Transverse colon (tissue), 4 donors: ENCODE measurements at regions not wholly inside any gene's neighbourhood (a gene's known extent, or its start where the extent isn't known, plus 50 kb on each side); places are given as distances from the start of the nearest gene placed in this dataset.

Experiments
- EP300 ChIP-seq: sonication (generic); formaldehyde crosslinking; IDR thresholded peaks from one replicate; pipeline ENCODE4 v1.6.1; 2017; ENCODE audit warnings: antibody characterized with exemption, low read depth
- POLR2A ChIP-seq: fragments of 450-650 bp; IDR thresholded peaks from one replicate; pipeline ENCODE4 v1.6.1; 2016; ENCODE audit warnings: antibody characterized with exemption, mild to moderate bottlenecking, moderate library complexity
- POLR2AphosphoS5 ChIP-seq, 3 donors: sonication (generic); formaldehyde crosslinking; IDR thresholded peaks; one replicate each; pipeline ENCODE4 v1.6.1; 2016; ENCODE audit warnings: antibody characterized with exemption in 3 of 3
- TF ChIP-seq, protein P1 (sequence below), 5 experiments: fragments of 200-600 bp in 3 of 5; fragments of 450-650 bp in 2 of 5; sonication (generic) in 3 of 5; IDR thresholded peaks; 1 replicate in 2 of 5; 2 replicates in 3 of 5; pipeline ENCODE4 v1.5.1; 2016 to 2017; ENCODE audit warnings: antibody characterized with exemption in 5 of 5, inconsistent platforms in 3 of 5, mild to moderate bottlenecking in 2 of 5, moderate library complexity in 1 of 5

- TF ChIP-seq, protein P1, sequence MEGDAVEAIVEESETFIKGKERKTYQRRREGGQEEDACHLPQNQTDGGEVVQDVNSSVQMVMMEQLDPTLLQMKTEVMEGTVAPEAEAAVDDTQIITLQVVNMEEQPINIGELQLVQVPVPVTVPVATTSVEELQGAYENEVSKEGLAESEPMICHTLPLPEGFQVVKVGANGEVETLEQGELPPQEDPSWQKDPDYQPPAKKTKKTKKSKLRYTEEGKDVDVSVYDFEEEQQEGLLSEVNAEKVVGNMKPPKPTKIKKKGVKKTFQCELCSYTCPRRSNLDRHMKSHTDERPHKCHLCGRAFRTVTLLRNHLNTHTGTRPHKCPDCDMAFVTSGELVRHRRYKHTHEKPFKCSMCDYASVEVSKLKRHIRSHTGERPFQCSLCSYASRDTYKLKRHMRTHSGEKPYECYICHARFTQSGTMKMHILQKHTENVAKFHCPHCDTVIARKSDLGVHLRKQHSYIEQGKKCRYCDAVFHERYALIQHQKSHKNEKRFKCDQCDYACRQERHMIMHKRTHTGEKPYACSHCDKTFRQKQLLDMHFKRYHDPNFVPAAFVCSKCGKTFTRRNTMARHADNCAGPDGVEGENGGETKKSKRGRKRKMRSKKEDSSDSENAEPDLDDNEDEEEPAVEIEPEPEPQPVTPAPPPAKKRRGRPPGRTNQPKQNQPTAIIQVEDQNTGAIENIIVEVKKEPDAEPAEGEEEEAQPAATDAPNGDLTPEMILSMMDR (IDR thresholded peaks at IDR 0.05) = no peak
- TF ChIP-seq POLR2A = no peak
- TF ChIP-seq POLR2AphosphoS5 (IDR thresholded peaks at IDR 0.05) = no peak
- TF ChIP-seq EP300 = no peak
Observed at GRCh38 chr12:59396919-59397318, 198.9 kb upstream of the SLC16A7 start.
